ENCODE measurements at regions not wholly inside any gene's neighbourhood (a gene's known extent, or its start where the extent isn't known, plus 50 kb on each side); places are given as distances from the start of the nearest gene placed in this dataset.

DNA sequence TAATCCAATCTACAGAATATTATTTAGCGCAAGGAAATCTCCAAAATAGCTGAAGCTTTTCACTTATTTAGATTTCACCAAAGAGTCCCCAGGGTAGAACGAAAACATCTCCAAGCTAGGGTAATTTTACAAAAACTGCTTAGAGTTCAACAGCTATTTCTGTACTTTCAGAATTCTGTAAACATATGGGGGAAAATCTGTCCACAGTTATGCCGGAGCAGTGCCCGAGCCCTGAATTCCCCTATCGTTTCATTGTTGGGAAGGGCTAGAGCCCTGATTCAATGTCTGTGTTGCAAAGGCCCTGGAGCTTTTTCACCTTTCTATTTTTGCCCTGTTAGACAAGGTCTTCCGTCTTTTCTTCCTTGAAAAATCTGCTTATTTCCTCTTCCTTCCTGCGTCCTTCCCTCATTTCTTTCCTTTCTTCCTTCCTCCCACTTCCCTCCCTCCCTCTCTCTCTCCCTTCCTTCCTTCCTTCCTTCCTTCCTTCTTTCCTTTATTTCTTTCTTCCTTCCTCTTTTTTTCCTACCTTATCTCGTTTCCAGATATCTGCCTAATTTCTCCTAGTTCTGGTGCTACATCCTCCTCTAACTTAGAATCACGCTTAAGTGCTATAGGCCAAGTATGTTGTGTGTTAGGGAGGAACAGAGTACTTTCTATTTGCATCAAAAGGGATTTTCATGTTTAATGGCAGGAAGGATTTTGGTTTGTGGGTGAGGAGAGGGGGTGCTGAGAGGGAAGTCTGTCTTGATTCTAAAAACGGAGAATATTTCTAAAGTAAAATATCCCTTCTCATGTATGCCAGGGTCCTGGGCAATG, 122.5 kb upstream of the BMP2 start:
- TF ChIP-seq SIN3A (IDR thresholded peaks at IDR 0.05; ENCODE audit: borderline replicate concordance, insufficient read depth, low read depth, low read length) (no peak), TCF7L2 (IDR thresholded peaks at IDR 0.05; ENCODE audit: low read depth, low read length) (no peak)
